ENCODE measurements at regions not wholly inside any gene's neighbourhood (a gene's known extent, or its start where the extent isn't known, plus 50 kb on each side); places are given as distances from the start of the nearest gene placed in this dataset.

GRCh38 chr6:45736134-45736533 is 279.5 kb downstream of the CLIC5 start:
- no peaks in the 10 kb centered on the region for H3K9me3 Mint-ChIP-seq (ENCODE audit: unreplicated experiment)
- DNase-seq (ENCODE audit: extremely low spot score, unreplicated experiment): no peak
- no peaks in the 10 kb centered on the region for H3K4me1 Mint-ChIP-seq (ENCODE audit: unreplicated experiment)
- H3K27me3 Mint-ChIP-seq (ENCODE audit: unreplicated experiment): peaks cover 11% of the 10 kb centered on the region
- no peak overlapping the region for H3K27ac Mint-ChIP-seq (ENCODE audit: unreplicated experiment)
- no peak overlapping the region for H3K4me3 Mint-ChIP-seq (ENCODE audit: unreplicated experiment)
- no peak for TF ChIP-seq CTCF (IDR thresholded peaks at IDR 0.05)
- no peaks in the 10 kb centered on the region for H3K36me3 Mint-ChIP-seq (ENCODE audit: unreplicated experiment)

GRCh38 chr6:45732731-45733130 is 282.9 kb downstream of the CLIC5 start:
- Mint-ChIP-seq H3K9me3 (ENCODE audit: unreplicated experiment) (no peaks in the 10 kb centered on the region), H3K36me3 (ENCODE audit: unreplicated experiment) (no peaks in the 10 kb centered on the region), H3K4me3 (ENCODE audit: unreplicated experiment) (no peak overlapping the region), H3K4me1 (ENCODE audit: unreplicated experiment) (peaks cover 7% of the 10 kb centered on the region), H3K27ac (ENCODE audit: unreplicated experiment) (no peak overlapping the region), H3K27me3 (ENCODE audit: unreplicated experiment) (peaks cover 11% of the 10 kb centered on the region)
- no peak for TF ChIP-seq CTCF (IDR thresholded peaks at IDR 0.05)
- DNase-seq (ENCODE audit: extremely low spot score, unreplicated experiment): no peak

- Mint-ChIP-seq H3K4me3 (ENCODE audit: unreplicated experiment) (no peak overlapping the region), H3K36me3 (ENCODE audit: unreplicated experiment) (no peaks in the 10 kb centered on the region), H3K27me3 (ENCODE audit: unreplicated experiment) (peaks cover 11% of the 10 kb centered on the region), H3K4me1 (ENCODE audit: unreplicated experiment) (peaks cover 7% of the 10 kb centered on the region), H3K27ac (ENCODE audit: unreplicated experiment) (no peak overlapping the region), H3K9me3 (ENCODE audit: unreplicated experiment) (no peaks in the 10 kb centered on the region)
- no peak for DNase-seq (ENCODE audit: extremely low spot score, unreplicated experiment)
- TF ChIP-seq CTCF (IDR thresholded peaks at IDR 0.05): no peak
Observed at GRCh38 chr6:45730232-45730631, 285.4 kb downstream of the CLIC5 start.

GRCh38 chr6:45728674-45729073 is 287.0 kb downstream of the CLIC5 start:
- Mint-ChIP-seq H3K4me1 (ENCODE audit: unreplicated experiment) (peaks cover 14% of the 10 kb centered on the region), H3K27ac (ENCODE audit: unreplicated experiment) (no peak overlapping the region), H3K27me3 (ENCODE audit: unreplicated experiment) (peaks cover 1% of the 10 kb centered on the region), H3K9me3 (ENCODE audit: unreplicated experiment) (no peaks in the 10 kb centered on the region), H3K36me3 (ENCODE audit: unreplicated experiment) (no peaks in the 10 kb centered on the region), H3K4me3 (ENCODE audit: unreplicated experiment) (no peak overlapping the region)
- TF ChIP-seq CTCF (IDR thresholded peaks at IDR 0.05): no peak
- no peak for DNase-seq (ENCODE audit: extremely low spot score, unreplicated experiment)

- no peaks in the 10 kb centered on the region for H3K9me3 Mint-ChIP-seq (ENCODE audit: unreplicated experiment)
- no peak for TF ChIP-seq CTCF (IDR thresholded peaks at IDR 0.05)
- no peak overlapping the region for H3K27ac Mint-ChIP-seq (ENCODE audit: unreplicated experiment)
- H3K4me3 Mint-ChIP-seq (ENCODE audit: unreplicated experiment): no peak overlapping the region
- no peaks in the 10 kb centered on the region for H3K27me3 Mint-ChIP-seq (ENCODE audit: unreplicated experiment)
- H3K36me3 Mint-ChIP-seq (ENCODE audit: unreplicated experiment): no peaks in the 10 kb centered on the region
- peaks cover 14% of the 10 kb centered on the region for H3K4me1 Mint-ChIP-seq (ENCODE audit: unreplicated experiment)
- no peak for DNase-seq (ENCODE audit: extremely low spot score, unreplicated experiment)
Observed at GRCh38 chr6:45727819-45728449, 287.7 kb downstream of the CLIC5 start.

Data from osteocyte (in vitro differentiated cells).